Kidney (tissue), 13 donors: ENCODE measurements at regions not wholly inside any gene's neighbourhood (a gene's known extent, or its start where the extent isn't known, plus 50 kb on each side); places are given as distances from the start of the nearest gene placed in this dataset.

ENCODE experiments used
- DNase-seq, 5 donors: peaks; one replicate each; pipeline ENCODE4 v3.0.0-alpha.2; 2013 to 2020
- FAIRE-seq: peaks from 2 replicates; lab custom pipeline; 2012; peaks lifted over from hg19 to GRCh38; lab: Jason Lieb, UNC
- H3K27ac ChIP-seq, 2 donors: one replicate each; pipeline ENCODE4 v1.7.0; 2013; ENCODE audit warnings: low read depth in 2 of 2, low read length in 2 of 2, inconsistent platforms in 1 of 2
- H3K27me3 ChIP-seq: one replicate; pipeline ENCODE4 v1.7.1; 2013; ENCODE audit warnings: low read length, inconsistent platforms; ENCODE audit not compliant: control insufficient read depth, insufficient read depth
- H3K36me3 ChIP-seq, 3 donors: one replicate each; pipeline versions ENCODE4 v1.7.0 to v1.7.1; 2013; ENCODE audit warnings: low read length in 3 of 3, control low read depth in 1 of 3, inconsistent platforms in 1 of 3; ENCODE audit not compliant: insufficient read depth in 3 of 3, control insufficient read depth in 2 of 3
- H3K4me1 ChIP-seq, 3 donors: one replicate each; pipeline versions ENCODE4 v1.7.0 to v1.7.1; 2013; ENCODE audit warnings: low read length in 3 of 3, inconsistent platforms in 1 of 3, low read depth in 1 of 3; ENCODE audit not compliant: control insufficient read depth in 2 of 3, insufficient read depth in 2 of 3
- H3K4me3 ChIP-seq, 3 donors: one replicate each; pipeline versions ENCODE4 v1.7.0 to v1.8.1; 2013; ENCODE audit warnings: low read length in 3 of 3, control low read depth in 1 of 3, inconsistent platforms in 1 of 3
- H3K9ac ChIP-seq, 3 donors: one replicate each; pipeline versions ENCODE4 v1.7.0 to v1.7.1; 2013; ENCODE audit warnings: low read length in 3 of 3, control low read depth in 1 of 3, inconsistent platforms in 1 of 3
- H3K9me3 ChIP-seq, 3 donors: one replicate each; pipeline versions ENCODE4 v1.7.0 to v1.7.1; 2013; ENCODE audit warnings: low read length in 3 of 3, control low read depth in 1 of 3, inconsistent platforms in 1 of 3; ENCODE audit not compliant: control insufficient read depth in 2 of 3, insufficient read depth in 1 of 3
- CTCF ChIP-seq: IDR thresholded peaks from 3 replicates; pipeline ENCODE4 v1.5.1; 2012; ENCODE audit warnings: mild to moderate bottlenecking, moderate library complexity, borderline replicate concordance; ENCODE audit not compliant: insufficient read depth; ENCODE audit errors: extremely low read depth
- intact Hi-C: fragments of 100-400 bp; cut with DNase I; formaldehyde crosslinking; loops from one replicate; pipeline ENCODE4 v1.11.1; 2022
- donor health status: control.
- donor health status: control.
- donor health status: control.
- donor health status: control.
- donor health status: control.
- donor health status: DM: yes; HTN: yes; CAD: no.
- donor health status: Normal renal cell carcinoma (clear cell type).

GRCh38 chr7:142592664-142593063 is 156.6 kb upstream of the PRSS1 start:
- no peak overlapping the region for H3K27ac ChIP-seq
- intact Hi-C loops = no loop called here
- FAIRE-seq (no peak), DNase-seq (no peak)
- H3K9ac ChIP-seq = no peak overlapping the region
- H3K27me3 ChIP-seq = no peaks in the 10 kb centered on the region
- no peak for TF ChIP-seq CTCF
- H3K36me3 ChIP-seq = no peaks in the 10 kb centered on the region
- no peaks in the 10 kb centered on the region for H3K9me3 ChIP-seq
- no peak overlapping the region for H3K4me3 ChIP-seq
- no peaks in the 10 kb centered on the region for H3K4me1 ChIP-seq

DNA sequence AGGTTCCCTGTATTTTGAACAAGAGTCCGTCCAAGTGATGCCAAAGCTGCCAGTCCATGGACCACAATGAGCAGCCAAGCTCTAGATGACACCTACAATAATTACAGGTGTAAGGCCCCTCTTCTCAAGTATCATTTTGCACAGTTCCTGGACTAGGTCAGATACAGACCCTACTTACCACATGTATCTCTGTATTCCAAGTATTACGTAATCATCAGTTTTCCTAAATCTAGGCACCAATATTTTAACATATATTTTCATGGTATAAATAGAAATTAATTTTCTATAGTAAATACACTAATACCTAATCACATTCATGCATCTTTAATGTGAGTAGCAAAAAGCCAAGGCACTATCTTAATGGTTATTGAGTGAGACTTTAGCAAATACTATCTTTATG is 157.0 kb upstream of the PRSS1 start:
- Histone ChIP-seq H3K4me3 (no peak overlapping the region), H3K4me1 (no peaks in the 10 kb centered on the region), H3K9ac (no peak overlapping the region), H3K27me3 (no peaks in the 10 kb centered on the region), H3K36me3 (no peaks in the 10 kb centered on the region), H3K9me3 (no peaks in the 10 kb centered on the region), H3K27ac (no peak overlapping the region)
- no peak for FAIRE-seq
- no peak for TF ChIP-seq CTCF
- no peak for DNase-seq
- intact Hi-C loops = no loop called here

DNA sequence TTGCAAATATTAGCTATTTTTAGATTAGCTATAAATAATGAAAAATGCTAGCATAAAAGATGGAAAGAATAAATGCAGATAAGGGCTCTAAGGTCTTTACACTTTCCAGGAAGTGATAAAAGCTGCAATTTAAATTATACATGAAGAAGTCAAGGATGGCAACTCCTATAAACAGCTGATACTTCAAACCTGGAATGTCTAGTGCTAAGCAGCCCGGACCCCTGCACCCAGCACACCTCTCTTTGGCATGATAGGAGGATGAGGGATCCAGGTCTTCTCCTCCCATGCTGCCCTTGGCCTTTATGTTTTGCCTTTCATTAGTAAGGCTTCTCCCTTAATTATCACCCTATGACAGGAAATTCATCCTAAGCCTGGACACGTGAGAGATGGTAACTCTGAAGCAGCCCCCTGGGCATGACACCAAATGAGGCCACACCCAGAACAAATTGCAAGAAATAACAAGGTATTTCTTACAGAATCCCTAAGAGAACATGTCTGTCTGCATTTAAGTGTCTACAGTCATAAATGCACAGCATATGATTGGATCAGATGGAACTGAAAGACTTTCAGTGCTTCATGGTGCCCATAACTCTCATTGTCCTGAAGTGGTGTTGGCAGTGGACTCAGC is 158.3 kb upstream of the PRSS1 start:
- intact Hi-C loops = no loop called here
- FAIRE-seq = no peak
- Histone ChIP-seq H3K4me3 (no peak overlapping the region), H3K4me1 (no peaks in the 10 kb centered on the region), H3K27me3 (no peaks in the 10 kb centered on the region), H3K36me3 (no peaks in the 10 kb centered on the region), H3K9me3 (no peaks in the 10 kb centered on the region), H3K27ac (no peak overlapping the region), H3K9ac (no peak overlapping the region)
- no peak for TF ChIP-seq CTCF
- no peak for DNase-seq

DNA sequence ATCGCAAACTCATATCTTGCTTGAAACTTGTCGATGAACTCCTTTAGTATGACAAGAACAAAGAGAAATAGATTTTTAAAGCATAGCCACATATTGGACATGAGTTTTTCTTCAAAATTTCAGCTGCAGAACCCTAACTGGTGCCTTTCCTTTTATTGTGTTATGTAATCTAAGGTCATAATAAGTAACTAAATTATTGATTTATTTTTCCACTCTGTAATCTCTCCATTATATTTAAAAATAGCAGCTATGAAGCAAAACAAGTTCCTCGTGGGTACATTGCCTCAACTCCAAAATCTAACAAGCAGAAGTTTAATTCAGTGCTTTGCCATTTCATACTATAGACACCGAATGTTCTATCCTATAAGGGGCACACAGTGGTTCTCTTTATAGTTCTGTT is 159.2 kb upstream of the PRSS1 start:
- intact Hi-C loops = no loop called here
- DNase-seq = no peak
- Histone ChIP-seq H3K9me3 (no peaks in the 10 kb centered on the region), H3K27me3 (no peaks in the 10 kb centered on the region), H3K27ac (no peak overlapping the region), H3K4me3 (no peak overlapping the region), H3K9ac (no peak overlapping the region), H3K36me3 (no peaks in the 10 kb centered on the region), H3K4me1 (no peaks in the 10 kb centered on the region)
- no peak for FAIRE-seq
- no peak for TF ChIP-seq CTCF
